Panc1 (cell line): ENCODE measurements at regions not wholly inside any gene's neighbourhood (a gene's known extent, or its start where the extent isn't known, plus 50 kb on each side); places are given as distances from the start of the nearest gene placed in this dataset.

ENCODE experiments used
- ATAC-seq: fragments of 200-7000 bp; cut with Tn5 transposase; 2 replicates; pipeline ENCODE4 v1.9.1; 2020; ENCODE audit warnings: mild to moderate bottlenecking, moderate library complexity
- BruUV-seq: library from RNA; stranded (reverse); fragments of 400-500 nt; replicated peaks from 2 replicates; lab custom pipeline; 2021; lab: Mats Ljungman, UMichigan
- CTCF ChIA-PET: fragments of 300-600 bp; sonication (Branson Sonifier 250); formaldehyde crosslinking; loops from one replicate; lab custom pipeline; 2022; ENCODE audit warnings: antibody characterized with exemption; lab: Charles Lee
- POLR2A ChIA-PET: fragments of 300-600 bp; sonication (Branson Sonifier 250); formaldehyde crosslinking; loops from one replicate; lab custom pipeline; 2022; ENCODE audit warnings: antibody characterized with exemption; lab: Charles Lee
- DNase-seq: peaks from one replicate; pipeline ENCODE4 v3.0.0-alpha.2; 2010; ENCODE audit warnings: low read depth, low spot score
- H3K27ac ChIP-seq: 2 replicates; pipeline ENCODE4 v1.5.1; 2011; ENCODE audit warnings: mild to moderate bottlenecking, low read length, inconsistent platforms
- H3K27me3 ChIP-seq: fragments of 200-500 bp; sonication (Bioruptor generic); 2 replicates; pipeline ENCODE4 v1.6.0; 2014; ENCODE audit warnings: low read length, inconsistent platforms; ENCODE audit not compliant: control insufficient read depth, insufficient read depth
- H3K36me3 ChIP-seq: fragments of 200-500 bp; sonication (Bioruptor generic); 2 replicates; pipeline ENCODE4 v1.5.1; 2014; ENCODE audit warnings: inconsistent platforms, mild to moderate bottlenecking, low read length, moderate library complexity; ENCODE audit not compliant: control insufficient read depth, insufficient read depth
- H3K4me1 ChIP-seq: 2 replicates; pipeline ENCODE4 v1.5.1; 2011; ENCODE audit warnings: inconsistent platforms, mild to moderate bottlenecking, low read length, moderate library complexity; ENCODE audit not compliant: control insufficient read depth, insufficient read depth
- H3K4me3 ChIP-seq, 2 experiments: 2 replicates each; pipeline ENCODE4 v1.5.1; 2011 to 2012; ENCODE audit warnings: low read depth in 2 of 2, low read length in 2 of 2, mild to moderate bottlenecking in 2 of 2, inconsistent platforms in 1 of 2, moderate library complexity in 1 of 2
- H3K9me3 ChIP-seq: fragments of 200-500 bp; sonication (Bioruptor generic); 2 replicates; pipeline ENCODE4 v1.5.1; 2014; ENCODE audit warnings: low read depth, mild to moderate bottlenecking, inconsistent platforms, low read length, moderate library complexity; ENCODE audit not compliant: control insufficient read depth, insufficient read depth
- CTCF ChIP-seq: fragments of 450-650 bp; IDR thresholded peaks from 2 replicates; pipeline ENCODE4 v1.5.1; 2017; ENCODE audit warnings: mild to moderate bottlenecking
- POLR2AphosphoS5 ChIP-seq: IDR thresholded peaks from 2 replicates; pipeline ENCODE4 v1.6.1; 2012; ENCODE audit warnings: mild to moderate bottlenecking, low read depth, low read length, moderate library complexity
- SIN3A ChIP-seq: IDR thresholded peaks from 2 replicates; pipeline ENCODE4 v1.6.1; 2012; ENCODE audit warnings: low read depth, mild to moderate bottlenecking, low read length, moderate library complexity, borderline replicate concordance; ENCODE audit not compliant: insufficient read depth
- TCF7L2 ChIP-seq: IDR thresholded peaks from 2 replicates; pipeline ENCODE4 v1.6.1; 2011; ENCODE audit warnings: mild to moderate bottlenecking, low read depth, low read length, inconsistent platforms
- in situ Hi-C: cut with HindIII; loops from 2 replicates; pipeline ENCODE4 v1.10.0; 2016; ENCODE audit warnings: low sequenced_read_pairs, low pct_unique_long_range_greater_than_20kb
- intact Hi-C: fragments of 100-400 bp; cut with micrococcal nuclease; formaldehyde crosslinking; loops from one replicate; pipeline ENCODE4 v1.10.0; 2022; ENCODE audit not compliant: unreplicated experiment
- TF ChIP-seq, protein P1 (sequence below), 2 experiments: IDR thresholded peaks; 2 replicates each; pipeline ENCODE4 v1.6.1; 2011 to 2012; ENCODE audit warnings: low read depth in 2 of 2, control low read depth in 1 of 2, low read length in 1 of 2, mild to moderate bottlenecking in 1 of 2, moderate library complexity in 1 of 2; ENCODE audit not compliant: insufficient read depth in 1 of 2

- POLR2A ChIA-PET = interaction anchor here (0.6 kb wide), 1 partner anchor 211 kb away, joined by 3 read pairs; no protein-coding TSS in a partner anchor
- no peaks in the 10 kb centered on the region for H3K9me3 ChIP-seq
- no peaks in the 10 kb centered on the region for H3K27me3 ChIP-seq
- in situ Hi-C loops (no loop called here), intact Hi-C loops (no loop called here)
- no peak overlapping the region for H3K27ac ChIP-seq
- ATAC-seq (no peak), DNase-seq (no peak)
- TF ChIP-seq POLR2AphosphoS5 = no peak
- no peak for TF ChIP-seq TCF7L2
- no peak for TF ChIP-seq SIN3A
- no peak for TF ChIP-seq CTCF
- TF ChIP-seq, protein P1, sequence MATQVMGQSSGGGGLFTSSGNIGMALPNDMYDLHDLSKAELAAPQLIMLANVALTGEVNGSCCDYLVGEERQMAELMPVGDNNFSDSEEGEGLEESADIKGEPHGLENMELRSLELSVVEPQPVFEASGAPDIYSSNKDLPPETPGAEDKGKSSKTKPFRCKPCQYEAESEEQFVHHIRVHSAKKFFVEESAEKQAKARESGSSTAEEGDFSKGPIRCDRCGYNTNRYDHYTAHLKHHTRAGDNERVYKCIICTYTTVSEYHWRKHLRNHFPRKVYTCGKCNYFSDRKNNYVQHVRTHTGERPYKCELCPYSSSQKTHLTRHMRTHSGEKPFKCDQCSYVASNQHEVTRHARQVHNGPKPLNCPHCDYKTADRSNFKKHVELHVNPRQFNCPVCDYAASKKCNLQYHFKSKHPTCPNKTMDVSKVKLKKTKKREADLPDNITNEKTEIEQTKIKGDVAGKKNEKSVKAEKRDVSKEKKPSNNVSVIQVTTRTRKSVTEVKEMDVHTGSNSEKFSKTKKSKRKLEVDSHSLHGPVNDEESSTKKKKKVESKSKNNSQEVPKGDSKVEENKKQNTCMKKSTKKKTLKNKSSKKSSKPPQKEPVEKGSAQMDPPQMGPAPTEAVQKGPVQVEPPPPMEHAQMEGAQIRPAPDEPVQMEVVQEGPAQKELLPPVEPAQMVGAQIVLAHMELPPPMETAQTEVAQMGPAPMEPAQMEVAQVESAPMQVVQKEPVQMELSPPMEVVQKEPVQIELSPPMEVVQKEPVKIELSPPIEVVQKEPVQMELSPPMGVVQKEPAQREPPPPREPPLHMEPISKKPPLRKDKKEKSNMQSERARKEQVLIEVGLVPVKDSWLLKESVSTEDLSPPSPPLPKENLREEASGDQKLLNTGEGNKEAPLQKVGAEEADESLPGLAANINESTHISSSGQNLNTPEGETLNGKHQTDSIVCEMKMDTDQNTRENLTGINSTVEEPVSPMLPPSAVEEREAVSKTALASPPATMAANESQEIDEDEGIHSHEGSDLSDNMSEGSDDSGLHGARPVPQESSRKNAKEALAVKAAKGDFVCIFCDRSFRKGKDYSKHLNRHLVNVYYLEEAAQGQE (IDR thresholded peaks at IDR 0.05; ENCODE audit: insufficient read depth in 1 of 2, low read depth in 2 of 2, low read length in 1 of 2) = no peak
- H3K4me1 ChIP-seq = no peaks in the 10 kb centered on the region
- no peak overlapping the region for H3K4me3 ChIP-seq
- no TSS peak for BruUV-seq
- CTCF ChIA-PET = no interaction called here
- H3K36me3 ChIP-seq = no peaks in the 10 kb centered on the region
These were observed 1694.1 kb upstream of the CELF4 start for GRCh38 chr18:39259736-39260135.

GRCh38 chr18:39244242-39244641 lies 1678.6 kb upstream of the CELF4 start:
- Histone ChIP-seq H3K27ac (no peak overlapping the region), H3K4me1 (no peaks in the 10 kb centered on the region), H3K9me3 (no peaks in the 10 kb centered on the region), H3K27me3 (no peaks in the 10 kb centered on the region), H3K36me3 (no peaks in the 10 kb centered on the region), H3K4me3 (no peak overlapping the region)
- ChIA-PET POLR2A (no interaction called here), CTCF (no interaction called here)
- intact Hi-C loops (no loop called here), in situ Hi-C loops (no loop called here)
- ATAC-seq (no peak), DNase-seq (no peak)
- no TSS peak for BruUV-seq
- TF ChIP-seq, protein P1 (IDR thresholded peaks at IDR 0.05; ENCODE audit: insufficient read depth in 1 of 2, low read depth in 2 of 2, low read length in 1 of 2) = no peak
- TF ChIP-seq TCF7L2 (no peak), SIN3A (no peak), CTCF (no peak), POLR2AphosphoS5 (no peak)
